Astrocyte (in vitro differentiated cells and primary cell): ENCODE measurements at regions not wholly inside any gene's neighbourhood (a gene's known extent, or its start where the extent isn't known, plus 50 kb on each side); places are given as distances from the start of the nearest gene placed in this dataset.

Experiments
- DNase-seq: peaks from one replicate; pipeline ENCODE4 v3.0.0-alpha.2; 2010; ENCODE audit warnings: low read depth
- FAIRE-seq: peaks from 2 replicates; lab custom pipeline; 2011; peaks lifted over from hg19 to GRCh38; lab: Jason Lieb, UNC
- H2AFZ ChIP-seq: 2 replicates; pipeline ENCODE4 v1.6.0; 2012; ENCODE audit warnings: low read depth, low read length, inconsistent platforms
- H3K27ac ChIP-seq: 2 replicates; pipeline ENCODE4 v1.5.1; 2011; ENCODE audit warnings: low read depth, low read length, inconsistent platforms
- H3K27me3 ChIP-seq: 2 replicates; pipeline ENCODE4 v1.6.0; 2011; ENCODE audit warnings: low read length, inconsistent platforms; ENCODE audit not compliant: insufficient read depth
- H3K36me3 ChIP-seq: 2 replicates; pipeline ENCODE4 v1.5.1; 2011; ENCODE audit warnings: low read length, inconsistent platforms; ENCODE audit not compliant: insufficient read depth
- H3K4me1 ChIP-seq: 2 replicates; pipeline ENCODE4 v1.5.1; 2011; ENCODE audit warnings: low read length, inconsistent platforms; ENCODE audit not compliant: insufficient read depth
- H3K4me2 ChIP-seq: 2 replicates; pipeline ENCODE4 v1.6.0; 2012; ENCODE audit warnings: low read length, inconsistent platforms
- H3K4me3 ChIP-seq: 2 replicates; pipeline ENCODE4 v1.5.1; 2011; ENCODE audit warnings: low read depth, mild to moderate bottlenecking, low read length, inconsistent platforms; ENCODE audit not compliant: insufficient read depth
- H3K79me2 ChIP-seq: 2 replicates; pipeline ENCODE4 v1.6.0; 2012; ENCODE audit warnings: mild to moderate bottlenecking, low read length, inconsistent platforms; ENCODE audit not compliant: insufficient read depth
- H3K9ac ChIP-seq: 2 replicates; pipeline ENCODE4 v1.6.0; 2012; ENCODE audit warnings: mild to moderate bottlenecking, low read length, inconsistent platforms
- H3K9me3 ChIP-seq: 2 replicates; pipeline ENCODE4 v1.5.1; 2012; ENCODE audit warnings: low read depth, mild to moderate bottlenecking, low read length, inconsistent platforms; ENCODE audit not compliant: insufficient read depth
- H4K20me1 ChIP-seq: 2 replicates; pipeline ENCODE4 v1.6.0; 2012; ENCODE audit warnings: low read length, inconsistent platforms; ENCODE audit not compliant: insufficient read depth
- H3K27ac Mint-ChIP-seq: one replicate; pipeline ENCODE4 v1.8.0; 2021; ENCODE audit warnings: mild to moderate bottlenecking, mixed read lengths; ENCODE audit not compliant: unreplicated experiment
- H3K27me3 Mint-ChIP-seq: one replicate; pipeline ENCODE4 v1.8.0; 2021; ENCODE audit warnings: low read depth, mixed read lengths; ENCODE audit not compliant: unreplicated experiment
- H3K36me3 Mint-ChIP-seq: one replicate; pipeline ENCODE4 v1.8.0; 2021; ENCODE audit warnings: low read depth, mixed read lengths; ENCODE audit not compliant: unreplicated experiment
- H3K4me1 Mint-ChIP-seq: one replicate; pipeline ENCODE4 v1.8.0; 2021; ENCODE audit warnings: low read depth, mixed read lengths; ENCODE audit not compliant: unreplicated experiment
- H3K4me3 Mint-ChIP-seq: one replicate; pipeline ENCODE4 v1.8.0; 2021; ENCODE audit warnings: mild to moderate bottlenecking, moderate library complexity, mixed read lengths; ENCODE audit not compliant: unreplicated experiment
- H3K9me3 Mint-ChIP-seq: one replicate; pipeline ENCODE4 v1.8.0; 2021; ENCODE audit warnings: mild to moderate bottlenecking, mixed read lengths; ENCODE audit not compliant: unreplicated experiment
- EZH2 ChIP-seq: IDR thresholded peaks from 2 replicates; pipeline ENCODE4 v1.6.1; 2012; ENCODE audit warnings: mild to moderate bottlenecking, low read length, inconsistent platforms; ENCODE audit not compliant: insufficient read depth
- TF ChIP-seq, protein P1 (sequence below): IDR thresholded peaks from 2 replicates; pipeline ENCODE4 v1.5.1; 2011; ENCODE audit warnings: low read depth, mild to moderate bottlenecking, inconsistent platforms, low read length, moderate library complexity; ENCODE audit not compliant: insufficient read depth

DNA sequence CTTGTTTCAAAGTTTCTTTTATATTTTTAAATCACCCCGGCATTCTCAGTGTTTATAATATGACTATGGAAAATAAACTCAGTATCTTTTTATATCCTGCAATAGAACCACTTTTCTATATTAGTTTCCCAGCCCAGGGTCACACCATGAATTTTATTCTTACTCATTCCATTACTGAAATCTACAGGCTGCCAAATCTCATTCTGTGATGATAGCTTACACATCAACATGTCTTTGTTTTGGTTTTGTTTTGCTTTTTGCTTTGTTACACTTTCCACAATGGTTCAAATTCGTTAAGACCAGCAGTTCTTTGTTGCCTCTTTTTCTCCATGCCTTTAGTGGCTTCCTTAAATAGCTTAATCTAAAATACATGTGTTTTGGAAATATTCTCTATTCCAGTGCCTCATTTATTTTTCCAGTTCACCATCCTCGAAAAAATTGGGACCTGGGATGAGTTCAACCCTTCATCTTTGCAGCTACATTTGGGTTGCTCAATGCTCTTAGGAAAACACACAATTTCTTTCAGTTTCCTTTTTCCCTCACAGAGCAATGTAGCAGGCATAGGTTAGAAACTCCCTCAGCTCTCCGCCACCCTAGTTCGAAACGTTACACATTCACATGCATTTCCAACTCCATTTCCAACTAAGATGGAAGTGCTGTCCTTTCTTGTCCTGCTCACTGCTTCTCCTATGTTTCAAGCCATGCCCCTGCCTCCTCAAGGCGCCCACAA, 1146.3 kb downstream of the MAT2B start:
- no peak for DNase-seq
- Histone ChIP-seq H3K36me3 (no peaks in the 10 kb centered on the region), H3K9me3 (no peaks in the 10 kb centered on the region), H3K9ac (no peak overlapping the region), H4K20me1 (no peaks in the 10 kb centered on the region), H3K4me3 (no peak overlapping the region), H3K4me2 (no peak overlapping the region), H3K79me2 (no peaks in the 10 kb centered on the region), H2AFZ (no peak overlapping the region), H3K27me3 (no peaks in the 10 kb centered on the region), H3K27ac (no peak overlapping the region), H3K4me1 (no peaks in the 10 kb centered on the region)
- no peak for FAIRE-seq
- Mint-ChIP-seq H3K27me3 (no peaks in the 10 kb centered on the region), H3K27ac (no peak overlapping the region), H3K9me3 (no peaks in the 10 kb centered on the region), H3K4me3 (no peak overlapping the region), H3K36me3 (no peaks in the 10 kb centered on the region), H3K4me1 (peaks cover 6% of the 10 kb centered on the region)
- TF ChIP-seq EZH2: no peak
- TF ChIP-seq, protein P1, sequence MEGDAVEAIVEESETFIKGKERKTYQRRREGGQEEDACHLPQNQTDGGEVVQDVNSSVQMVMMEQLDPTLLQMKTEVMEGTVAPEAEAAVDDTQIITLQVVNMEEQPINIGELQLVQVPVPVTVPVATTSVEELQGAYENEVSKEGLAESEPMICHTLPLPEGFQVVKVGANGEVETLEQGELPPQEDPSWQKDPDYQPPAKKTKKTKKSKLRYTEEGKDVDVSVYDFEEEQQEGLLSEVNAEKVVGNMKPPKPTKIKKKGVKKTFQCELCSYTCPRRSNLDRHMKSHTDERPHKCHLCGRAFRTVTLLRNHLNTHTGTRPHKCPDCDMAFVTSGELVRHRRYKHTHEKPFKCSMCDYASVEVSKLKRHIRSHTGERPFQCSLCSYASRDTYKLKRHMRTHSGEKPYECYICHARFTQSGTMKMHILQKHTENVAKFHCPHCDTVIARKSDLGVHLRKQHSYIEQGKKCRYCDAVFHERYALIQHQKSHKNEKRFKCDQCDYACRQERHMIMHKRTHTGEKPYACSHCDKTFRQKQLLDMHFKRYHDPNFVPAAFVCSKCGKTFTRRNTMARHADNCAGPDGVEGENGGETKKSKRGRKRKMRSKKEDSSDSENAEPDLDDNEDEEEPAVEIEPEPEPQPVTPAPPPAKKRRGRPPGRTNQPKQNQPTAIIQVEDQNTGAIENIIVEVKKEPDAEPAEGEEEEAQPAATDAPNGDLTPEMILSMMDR: no peak

DNA sequence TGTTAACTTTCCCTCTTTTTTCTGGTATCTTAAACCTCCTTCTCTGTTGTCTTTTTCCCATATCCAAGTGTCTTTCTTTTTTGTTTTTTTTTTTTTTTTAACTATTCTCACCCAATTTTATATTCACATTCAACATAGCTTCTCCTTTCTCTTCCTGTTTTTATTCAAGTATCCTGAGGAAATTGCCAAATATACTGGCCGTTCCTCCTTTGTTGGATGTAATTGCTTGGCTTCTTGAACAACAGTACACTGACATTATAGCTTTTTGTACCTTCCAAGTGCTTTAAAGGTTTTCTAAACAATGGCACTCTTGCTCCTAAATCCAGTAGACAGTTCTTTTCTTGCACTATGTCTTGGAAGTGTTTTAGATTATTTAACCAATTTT, 1146.8 kb downstream of the MAT2B start:
- no peaks in the 10 kb centered on the region for H3K9me3 Mint-ChIP-seq
- Histone ChIP-seq H3K4me1 (no peaks in the 10 kb centered on the region), H3K79me2 (no peaks in the 10 kb centered on the region), H3K9ac (no peak overlapping the region), H3K36me3 (no peaks in the 10 kb centered on the region), H3K4me3 (no peak overlapping the region), H2AFZ (no peak overlapping the region), H4K20me1 (no peaks in the 10 kb centered on the region), H3K4me2 (no peak overlapping the region), H3K27me3 (no peaks in the 10 kb centered on the region), H3K27ac (no peak overlapping the region), H3K9me3 (no peaks in the 10 kb centered on the region)
- TF ChIP-seq, protein P1: no peak
- no peak for TF ChIP-seq EZH2
- H3K27me3 Mint-ChIP-seq: no peaks in the 10 kb centered on the region
- no peak for FAIRE-seq
- H3K4me1 Mint-ChIP-seq: peaks cover 6% of the 10 kb centered on the region
- no peak overlapping the region for H3K27ac Mint-ChIP-seq
- H3K4me3 Mint-ChIP-seq: no peak overlapping the region
- DNase-seq: no peak
- H3K36me3 Mint-ChIP-seq: no peaks in the 10 kb centered on the region
